GM12892 (cell line): ENCODE measurements at regions not wholly inside any gene's neighbourhood (a gene's known extent, or its start where the extent isn't known, plus 50 kb on each side); places are given as distances from the start of the nearest gene placed in this dataset.

Source experiments
- POLR2A ChIP-seq: IDR thresholded peaks from 2 replicates; pipeline ENCODE4 v1.6.1; 2011; ENCODE audit warnings: low read depth, low read length, control low read depth
- POLR2AphosphoS5 ChIP-seq: IDR thresholded peaks from 2 replicates; pipeline ENCODE4 v1.6.1; 2011; ENCODE audit warnings: low read depth, low read length, control low read depth
- TAF1 ChIP-seq: IDR thresholded peaks from 2 replicates; pipeline ENCODE4 v1.6.1; 2011; ENCODE audit warnings: low read depth, mild to moderate bottlenecking, control low read depth, low read length, borderline replicate concordance

- TF ChIP-seq POLR2A (no peak), POLR2AphosphoS5 (no peak), TAF1 (no peak)
Observed at GRCh38 chr16:82319038-82319437, 149.0 kb upstream of the MPHOSPH6 start.
